ENCODE measurements at regions not wholly inside any gene's neighbourhood (a gene's known extent, or its start where the extent isn't known, plus 50 kb on each side); places are given as distances from the start of the nearest gene placed in this dataset.

DNA sequence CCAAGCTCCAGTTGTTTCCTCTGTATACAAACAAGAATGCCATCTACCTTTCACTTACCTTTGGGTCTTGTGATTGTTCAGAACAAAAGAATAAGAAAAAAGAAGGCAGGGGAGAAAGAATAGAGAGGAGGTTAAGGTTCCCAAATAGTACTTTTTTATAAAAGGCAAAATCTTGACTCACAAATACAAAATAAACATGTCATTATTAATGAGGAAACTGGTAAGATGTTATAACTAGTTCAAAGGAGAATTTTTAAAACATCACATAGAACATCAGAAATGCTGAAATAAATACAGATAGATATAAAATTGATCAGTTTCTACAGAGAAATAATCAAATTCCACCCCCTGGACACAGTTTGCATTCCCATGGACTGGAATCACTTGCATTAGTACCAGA is 446.7 kb upstream of the CCDC196 start:
- TF ChIP-seq MAFK (IDR thresholded peaks at IDR 0.05; ENCODE audit: low read depth, low read length): no peak
- TF ChIP-seq, protein P1, sequence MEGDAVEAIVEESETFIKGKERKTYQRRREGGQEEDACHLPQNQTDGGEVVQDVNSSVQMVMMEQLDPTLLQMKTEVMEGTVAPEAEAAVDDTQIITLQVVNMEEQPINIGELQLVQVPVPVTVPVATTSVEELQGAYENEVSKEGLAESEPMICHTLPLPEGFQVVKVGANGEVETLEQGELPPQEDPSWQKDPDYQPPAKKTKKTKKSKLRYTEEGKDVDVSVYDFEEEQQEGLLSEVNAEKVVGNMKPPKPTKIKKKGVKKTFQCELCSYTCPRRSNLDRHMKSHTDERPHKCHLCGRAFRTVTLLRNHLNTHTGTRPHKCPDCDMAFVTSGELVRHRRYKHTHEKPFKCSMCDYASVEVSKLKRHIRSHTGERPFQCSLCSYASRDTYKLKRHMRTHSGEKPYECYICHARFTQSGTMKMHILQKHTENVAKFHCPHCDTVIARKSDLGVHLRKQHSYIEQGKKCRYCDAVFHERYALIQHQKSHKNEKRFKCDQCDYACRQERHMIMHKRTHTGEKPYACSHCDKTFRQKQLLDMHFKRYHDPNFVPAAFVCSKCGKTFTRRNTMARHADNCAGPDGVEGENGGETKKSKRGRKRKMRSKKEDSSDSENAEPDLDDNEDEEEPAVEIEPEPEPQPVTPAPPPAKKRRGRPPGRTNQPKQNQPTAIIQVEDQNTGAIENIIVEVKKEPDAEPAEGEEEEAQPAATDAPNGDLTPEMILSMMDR (conservative IDR thresholded peaks at IDR 0.05; ENCODE audit: low read depth, low read length): no peak
- TF ChIP-seq CEBPB (IDR thresholded peaks at IDR 0.05; ENCODE audit: low read depth, low read length): no peak
- TF ChIP-seq POLR2A (IDR thresholded peaks at IDR 0.05; ENCODE audit: low read depth, low read length): no peak
- TF ChIP-seq MAZ (IDR thresholded peaks at IDR 0.05; ENCODE audit: borderline replicate concordance, low read depth, low read length): no peak
- TF ChIP-seq MXI1 (IDR thresholded peaks at IDR 0.05; ENCODE audit: borderline replicate concordance, low read depth, low read length): no peak
- TF ChIP-seq NFE2L2 (IDR thresholded peaks at IDR 0.05; ENCODE audit: low read depth, low read length): no peak
